Activated CD8-positive, alpha-beta T cell treated with anti-CD3 and anti-CD28 coated beads, Interleukin-2, amount 10 ng/mL, durations not matched to agents 7 days and 5 days (primary cell): ENCODE measurements at regions not wholly inside any gene's neighbourhood (a gene's known extent, or its start where the extent isn't known, plus 50 kb on each side); places are given as distances from the start of the nearest gene placed in this dataset.
"Not testable (repeated sequence)": the region's sequence is repeated elsewhere in the genome, so short reads cannot be mapped to it uniquely, and the experiment has no call there.

Source experiments
- ATAC-seq: fragments of 150-1000 bp; cut with Tn5 transposase; one replicate; pipeline ENCODE4 v1.10.0; 2021; ENCODE audit warnings: moderate library complexity
- CTCF ChIA-PET: fragments of 350-600 bp; sonication (Branson Sonifier 250); formaldehyde crosslinking; loops from one replicate; lab custom pipeline; 2021; ENCODE audit warnings: antibody characterized with exemption; lab: Charles Lee
- POLR2A ChIA-PET: fragments of 350-600 bp; sonication (Branson Sonifier 250); formaldehyde crosslinking; loops from one replicate; lab custom pipeline; 2021; ENCODE audit warnings: antibody characterized with exemption; lab: Charles Lee
- DNase-seq: peaks from one replicate; pipeline ENCODE4 v3.0.0-alpha.2; 2020
- H3K27ac Mint-ChIP-seq: one replicate; pipeline ENCODE4 v1.8.0; 2021; ENCODE audit warnings: mild to moderate bottlenecking, mixed read lengths
- H3K27me3 Mint-ChIP-seq: one replicate; pipeline ENCODE4 v1.8.0; 2021; ENCODE audit warnings: low read depth, mixed read lengths
- H3K36me3 Mint-ChIP-seq: one replicate; pipeline ENCODE4 v1.8.0; 2021; ENCODE audit warnings: low read depth, mixed read lengths
- H3K4me1 Mint-ChIP-seq: one replicate; pipeline ENCODE4 v1.8.0; 2021; ENCODE audit warnings: low read depth, mixed read lengths
- H3K4me3 Mint-ChIP-seq: one replicate; pipeline ENCODE4 v1.8.0; 2021; ENCODE audit warnings: mild to moderate bottlenecking, mixed read lengths
- H3K9me3 Mint-ChIP-seq: one replicate; pipeline ENCODE4 v1.8.0; 2022; ENCODE audit warnings: mixed read lengths; ENCODE audit not compliant: insufficient read depth

DNA sequence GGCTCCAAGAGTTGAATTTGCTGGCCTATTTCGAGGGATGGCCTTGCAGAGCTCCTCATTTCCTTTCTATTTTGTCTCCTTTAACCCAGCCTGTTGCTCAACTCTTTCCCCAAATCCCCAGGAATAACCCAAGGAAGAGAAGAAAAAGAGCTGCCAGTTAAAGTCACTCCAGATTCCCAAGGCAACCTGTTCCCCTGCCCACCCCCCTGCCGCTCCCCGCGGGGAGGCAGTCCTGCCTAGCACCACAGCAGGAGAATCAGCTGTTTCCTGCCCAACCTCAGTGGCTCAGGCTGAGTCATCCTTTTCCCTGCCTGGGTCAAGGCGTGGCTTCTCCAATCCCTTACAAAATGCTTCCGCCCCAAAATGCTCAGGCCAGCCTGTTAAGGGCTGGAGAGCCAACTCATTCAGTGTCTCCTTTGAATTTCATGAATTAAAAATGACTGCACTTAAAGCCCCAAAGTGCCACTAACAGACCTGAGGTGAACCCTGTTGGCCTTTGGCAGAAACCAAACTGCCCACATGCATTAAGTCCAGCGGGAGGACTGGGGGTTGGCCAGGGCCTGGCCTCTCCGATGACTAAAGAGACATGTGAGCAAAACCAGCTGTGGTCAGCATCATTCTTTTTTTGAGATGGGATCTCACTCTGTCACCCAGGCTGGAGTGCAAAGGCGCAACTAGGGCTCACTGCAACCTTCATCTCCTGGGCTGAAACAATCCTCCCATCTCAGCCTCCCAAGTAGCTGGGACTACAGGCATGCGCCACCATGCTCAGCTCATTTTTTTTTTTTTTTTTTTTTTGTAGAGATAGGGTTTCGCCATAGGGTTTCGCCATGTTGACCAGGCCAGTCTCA lies 83.2 kb upstream of the KIF5B start:
- ATAC-seq (peak; percentile 44), DNase-seq (peak; percentile 33)
- Mint-ChIP-seq H3K4me1 (peaks cover 7% of the 10 kb centered on the region), H3K9me3 (no peaks in the 10 kb centered on the region), H3K27me3 (no peaks in the 10 kb centered on the region), H3K36me3 (no peaks in the 10 kb centered on the region), H3K4me3 (no peak overlapping the region), H3K27ac (no peak overlapping the region)
- ChIA-PET CTCF (interaction anchor here (0.7 kb wide), 1 partner anchor 183 kb away, joined by 3 read pairs; no protein-coding TSS in a partner anchor), POLR2A (no interaction called here)

- DNase-seq, H3K36me3 Mint-ChIP-seq, H3K9me3 Mint-ChIP-seq, H3K4me1 Mint-ChIP-seq, POLR2A ChIA-PET, ATAC-seq, H3K27ac Mint-ChIP-seq, CTCF ChIA-PET, H3K27me3 Mint-ChIP-seq, H3K4me3 Mint-ChIP-seq: not testable (repeated sequence)
These were observed 80.7 kb upstream of the KIF5B start for GRCh38 chr10:32136927-32137326.

DNA sequence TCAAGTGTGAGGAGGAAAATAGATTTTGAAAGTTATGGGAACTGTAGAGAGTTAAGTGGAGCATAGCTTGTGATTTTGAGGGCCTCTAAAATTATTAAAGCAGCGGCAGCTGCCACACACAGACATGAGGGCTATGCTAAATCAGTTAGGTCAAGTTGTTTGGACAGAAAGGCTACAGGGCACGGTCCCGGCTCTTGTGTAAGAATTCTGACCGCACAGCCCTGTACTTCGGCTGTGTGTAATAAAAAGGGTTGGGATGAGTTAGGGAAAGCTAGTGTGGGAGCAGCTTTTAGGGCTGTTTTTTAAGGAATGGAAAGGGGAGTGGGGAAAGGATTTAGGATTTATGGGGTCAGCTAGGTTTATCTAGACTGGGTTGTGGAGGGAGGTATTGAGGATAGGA lies 79.6 kb upstream of the KIF5B start:
- CTCF ChIA-PET, POLR2A ChIA-PET, ATAC-seq, H3K27me3 Mint-ChIP-seq, H3K36me3 Mint-ChIP-seq, H3K4me3 Mint-ChIP-seq, H3K27ac Mint-ChIP-seq, H3K9me3 Mint-ChIP-seq, DNase-seq: not testable (repeated sequence)
- H3K4me1 Mint-ChIP-seq = peaks cover 18% of the 10 kb centered on the region

- H3K9me3 Mint-ChIP-seq = peaks cover 4% of the 10 kb centered on the region
- H3K27me3 Mint-ChIP-seq = no peaks in the 10 kb centered on the region
- no peak overlapping the region for H3K4me3 Mint-ChIP-seq
- no peak overlapping the region for H3K27ac Mint-ChIP-seq
- CTCF ChIA-PET = no interaction called here
- peaks cover 11% of the 10 kb centered on the region for H3K4me1 Mint-ChIP-seq
- no peaks in the 10 kb centered on the region for H3K36me3 Mint-ChIP-seq
- ATAC-seq = no peak
- POLR2A ChIA-PET = no interaction called here
- DNase-seq = no peak
These were observed 76.2 kb upstream of the KIF5B start for GRCh38 chr10:32132357-32132946.

- peak; percentile 23 for DNase-seq
- H3K4me3 Mint-ChIP-seq = no peak overlapping the region
- CTCF ChIA-PET = interaction anchor here (1.5 kb wide), 1 partner anchor 79 kb away, joined by 3 read pairs; no protein-coding TSS in a partner anchor
- H3K36me3 Mint-ChIP-seq = no peaks in the 10 kb centered on the region
- POLR2A ChIA-PET = no interaction called here
- peaks cover 4% of the 10 kb centered on the region for H3K9me3 Mint-ChIP-seq
- no peaks in the 10 kb centered on the region for H3K27me3 Mint-ChIP-seq
- peak overlapping the region; percentile 54 for H3K27ac Mint-ChIP-seq
- ATAC-seq = peak; percentile 19
- peaks cover 11% of the 10 kb centered on the region for H3K4me1 Mint-ChIP-seq
These were observed 75.2 kb upstream of the KIF5B start for GRCh38 chr10:32131388-32131787.

DNA sequence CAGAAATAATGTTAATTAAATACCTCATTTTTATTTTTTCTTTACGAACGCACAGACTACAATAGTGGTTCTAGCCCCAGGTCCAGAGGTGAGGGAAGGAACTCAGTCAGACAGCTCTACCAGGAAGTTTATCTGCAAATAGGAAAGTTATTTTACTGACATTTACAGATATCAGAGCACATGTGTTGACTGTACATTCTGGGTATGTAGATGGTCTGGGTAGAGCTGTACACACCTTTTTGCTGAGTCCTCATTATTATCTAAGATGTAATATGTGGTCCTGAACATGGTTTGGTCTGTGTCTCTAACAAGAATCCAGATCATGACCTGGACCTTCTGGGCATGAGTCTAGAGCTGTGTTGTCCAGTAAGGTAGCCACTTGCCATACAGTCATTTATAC lies 74.6 kb upstream of the KIF5B start:
- Mint-ChIP-seq H3K9me3 (peaks cover 4% of the 10 kb centered on the region), H3K4me3 (no peak overlapping the region), H3K27me3 (no peaks in the 10 kb centered on the region), H3K4me1 (peaks cover 11% of the 10 kb centered on the region), H3K36me3 (no peaks in the 10 kb centered on the region), H3K27ac (no peak overlapping the region)
- no peak for DNase-seq
- POLR2A ChIA-PET = no interaction called here
- CTCF ChIA-PET = interaction anchor here (1.5 kb wide), 1 partner anchor 80 kb away, joined by 3 read pairs; no protein-coding TSS in a partner anchor
- ATAC-seq = no peak

DNA sequence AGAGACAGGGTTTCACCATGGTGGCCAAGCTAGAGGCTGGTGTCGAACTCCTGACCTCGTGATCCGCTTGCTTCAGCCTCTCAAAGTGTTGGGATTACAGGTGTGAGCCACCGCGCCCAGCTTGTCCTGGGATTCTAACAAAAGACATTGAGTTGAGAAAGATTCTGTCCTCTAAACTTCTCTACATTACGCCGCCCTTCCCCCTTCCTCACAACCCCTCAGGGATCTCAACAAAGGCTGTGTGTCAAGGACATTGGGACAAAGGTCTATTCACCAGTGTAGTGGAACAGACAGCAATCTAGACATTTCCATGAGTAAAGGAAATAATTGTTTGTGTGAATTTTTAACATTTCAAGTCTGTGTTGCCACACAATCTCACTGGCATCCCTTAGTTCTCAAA lies 68.8 kb upstream of the KIF5B start:
- POLR2A ChIA-PET = no interaction called here
- peaks cover 6% of the 10 kb centered on the region for H3K9me3 Mint-ChIP-seq
- ATAC-seq (no peak), DNase-seq (no peak)
- no peaks in the 10 kb centered on the region for H3K4me1 Mint-ChIP-seq
- H3K27ac Mint-ChIP-seq = no peak overlapping the region
- H3K4me3 Mint-ChIP-seq = no peak overlapping the region
- CTCF ChIA-PET = no interaction called here
- H3K36me3 Mint-ChIP-seq = no peaks in the 10 kb centered on the region
- no peaks in the 10 kb centered on the region for H3K27me3 Mint-ChIP-seq

DNA sequence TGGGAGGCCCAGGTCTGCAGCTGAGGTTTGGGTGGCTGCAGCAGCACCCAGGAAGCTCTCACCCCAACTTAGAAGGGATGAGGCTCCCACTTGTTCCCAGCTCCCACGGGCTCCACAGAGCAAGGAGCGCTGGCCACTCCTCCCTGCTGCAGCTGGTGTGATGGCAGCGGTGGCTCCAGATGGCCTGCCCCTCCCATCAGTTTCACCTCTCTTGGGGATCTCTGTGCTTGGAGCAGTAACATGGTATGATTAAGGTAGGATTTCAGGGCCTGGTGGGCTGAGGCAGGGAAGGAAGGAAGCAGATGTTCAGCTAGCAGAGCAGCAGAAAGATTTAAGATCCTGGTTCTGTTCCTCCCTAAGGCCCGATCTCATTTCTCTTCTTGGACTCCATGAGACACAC lies 66.8 kb upstream of the KIF5B start:
- no peak overlapping the region for H3K27ac Mint-ChIP-seq
- no peak for ATAC-seq
- DNase-seq = no peak
- ChIA-PET POLR2A (no interaction called here), CTCF (no interaction called here)
- H3K4me3 Mint-ChIP-seq = no peak overlapping the region
- H3K4me1 Mint-ChIP-seq = no peaks in the 10 kb centered on the region
- H3K9me3 Mint-ChIP-seq = peaks cover 6% of the 10 kb centered on the region
- no peaks in the 10 kb centered on the region for H3K27me3 Mint-ChIP-seq
- no peaks in the 10 kb centered on the region for H3K36me3 Mint-ChIP-seq

GRCh38 chr10:32121648-32122047 lies 65.4 kb upstream of the KIF5B start:
- no peak for DNase-seq
- H3K27ac Mint-ChIP-seq = no peak overlapping the region
- peaks cover 6% of the 10 kb centered on the region for H3K9me3 Mint-ChIP-seq
- no peaks in the 10 kb centered on the region for H3K36me3 Mint-ChIP-seq
- no peaks in the 10 kb centered on the region for H3K4me1 Mint-ChIP-seq
- ChIA-PET CTCF (interaction anchor here (0.6 kb wide), 1 partner anchor 10 kb away, joined by 3 read pairs; no protein-coding TSS in a partner anchor), POLR2A (interaction anchor here (1.0 kb wide), 1 partner anchor 67 kb away, joined by 3 read pairs; no protein-coding TSS in a partner anchor)
- H3K4me3 Mint-ChIP-seq = no peak overlapping the region
- no peak for ATAC-seq
- no peaks in the 10 kb centered on the region for H3K27me3 Mint-ChIP-seq

DNA sequence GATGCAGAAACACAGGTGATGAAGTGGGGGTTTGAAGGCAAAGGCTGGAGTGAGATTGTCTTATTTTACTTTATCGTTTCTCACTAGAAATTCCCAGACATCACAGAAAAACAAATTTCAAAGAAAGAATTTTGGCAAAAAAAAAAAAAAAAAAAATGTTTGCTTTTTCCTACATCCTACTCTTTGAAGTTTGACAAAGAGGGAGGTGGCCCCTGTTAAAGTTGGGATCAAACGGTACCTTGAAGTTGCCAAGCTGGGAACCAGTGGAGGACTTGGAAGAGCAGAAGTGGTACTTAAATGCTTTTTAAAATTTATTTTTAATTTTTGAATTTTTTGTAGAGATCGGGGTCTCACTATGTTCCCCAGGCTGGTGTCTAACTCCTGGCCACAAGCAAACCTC lies 63.9 kb upstream of the KIF5B start:
- H3K27me3 Mint-ChIP-seq = peaks cover 5% of the 10 kb centered on the region
- no peaks in the 10 kb centered on the region for H3K4me1 Mint-ChIP-seq
- POLR2A ChIA-PET = interaction anchor here (0.7 kb wide), 1 partner anchor 226 kb away, joined by 5 read pairs; no protein-coding TSS in a partner anchor
- ATAC-seq = no peak
- H3K4me3 Mint-ChIP-seq = no peak overlapping the region
- CTCF ChIA-PET = no interaction called here
- peaks cover 6% of the 10 kb centered on the region for H3K9me3 Mint-ChIP-seq
- no peaks in the 10 kb centered on the region for H3K36me3 Mint-ChIP-seq
- no peak overlapping the region for H3K27ac Mint-ChIP-seq
- DNase-seq = no peak

- POLR2A ChIA-PET = no interaction called here
- DNase-seq (no peak), ATAC-seq (no peak)
- CTCF ChIA-PET = no interaction called here
- H3K4me3 Mint-ChIP-seq = no peak overlapping the region
- H3K9me3 Mint-ChIP-seq = no peaks in the 10 kb centered on the region
- no peak overlapping the region for H3K27ac Mint-ChIP-seq
- H3K36me3 Mint-ChIP-seq = no peaks in the 10 kb centered on the region
- H3K27me3 Mint-ChIP-seq = peaks cover 5% of the 10 kb centered on the region
- no peaks in the 10 kb centered on the region for H3K4me1 Mint-ChIP-seq
These were observed 58.3 kb upstream of the KIF5B start for GRCh38 chr10:32114508-32114907.

- POLR2A ChIA-PET = no interaction called here
- no peak for DNase-seq
- CTCF ChIA-PET = interaction anchor here (0.8 kb wide), 1 partner anchor 10 kb away, joined by 3 read pairs; no protein-coding TSS in a partner anchor
- no peaks in the 10 kb centered on the region for H3K36me3 Mint-ChIP-seq
- no peak overlapping the region for H3K4me3 Mint-ChIP-seq
- peaks cover 5% of the 10 kb centered on the region for H3K27me3 Mint-ChIP-seq
- no peaks in the 10 kb centered on the region for H3K9me3 Mint-ChIP-seq
- no peaks in the 10 kb centered on the region for H3K4me1 Mint-ChIP-seq
- H3K27ac Mint-ChIP-seq = no peak overlapping the region
- ATAC-seq = no peak
These were observed 55.8 kb upstream of the KIF5B start for GRCh38 chr10:32112055-32112454.
